ENCODE measurements at regions not wholly inside any gene's neighbourhood (a gene's known extent, or its start where the extent isn't known, plus 50 kb on each side); places are given as distances from the start of the nearest gene placed in this dataset.
A peak's percentile ranks its signal among the peaks of the same experiment; 100 is the strongest.

DNA sequence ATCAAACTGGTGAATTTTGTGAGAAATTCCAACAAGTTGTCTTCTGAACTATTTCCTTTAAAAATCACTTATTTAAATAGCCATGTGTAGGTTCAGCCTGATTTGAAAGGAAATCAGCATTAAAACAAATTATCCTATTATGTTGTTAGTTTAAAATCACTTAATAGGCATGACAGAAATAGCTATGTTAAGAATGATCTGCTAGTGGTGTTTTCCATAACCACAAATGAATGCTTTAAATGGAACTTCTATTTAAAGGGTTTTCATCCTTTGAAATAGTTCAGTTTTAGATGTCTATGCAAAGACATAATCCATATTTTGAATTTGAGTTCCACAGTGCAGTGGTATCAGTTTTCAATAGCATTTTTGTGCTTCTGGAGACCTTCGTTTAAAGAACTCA lies 120.1 kb downstream of the PLEKHG1 start (continued):
- no peak for TF ChIP-seq HEY1 (CRISPR knock-in tag; IDR thresholded peaks at IDR 0.05; ENCODE audit: borderline replicate concordance)
- TF ChIP-seq, protein P1, sequence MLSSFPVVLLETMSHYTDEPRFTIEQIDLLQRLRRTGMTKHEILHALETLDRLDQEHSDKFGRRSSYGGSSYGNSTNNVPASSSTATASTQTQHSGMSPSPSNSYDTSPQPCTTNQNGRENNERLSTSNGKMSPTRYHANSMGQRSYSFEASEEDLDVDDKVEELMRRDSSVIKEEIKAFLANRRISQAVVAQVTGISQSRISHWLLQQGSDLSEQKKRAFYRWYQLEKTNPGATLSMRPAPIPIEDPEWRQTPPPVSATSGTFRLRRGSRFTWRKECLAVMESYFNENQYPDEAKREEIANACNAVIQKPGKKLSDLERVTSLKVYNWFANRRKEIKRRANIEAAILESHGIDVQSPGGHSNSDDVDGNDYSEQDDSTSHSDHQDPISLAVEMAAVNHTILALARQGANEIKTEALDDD (IDR thresholded peaks at IDR 0.05): no peak
- TF ChIP-seq, protein P2, sequence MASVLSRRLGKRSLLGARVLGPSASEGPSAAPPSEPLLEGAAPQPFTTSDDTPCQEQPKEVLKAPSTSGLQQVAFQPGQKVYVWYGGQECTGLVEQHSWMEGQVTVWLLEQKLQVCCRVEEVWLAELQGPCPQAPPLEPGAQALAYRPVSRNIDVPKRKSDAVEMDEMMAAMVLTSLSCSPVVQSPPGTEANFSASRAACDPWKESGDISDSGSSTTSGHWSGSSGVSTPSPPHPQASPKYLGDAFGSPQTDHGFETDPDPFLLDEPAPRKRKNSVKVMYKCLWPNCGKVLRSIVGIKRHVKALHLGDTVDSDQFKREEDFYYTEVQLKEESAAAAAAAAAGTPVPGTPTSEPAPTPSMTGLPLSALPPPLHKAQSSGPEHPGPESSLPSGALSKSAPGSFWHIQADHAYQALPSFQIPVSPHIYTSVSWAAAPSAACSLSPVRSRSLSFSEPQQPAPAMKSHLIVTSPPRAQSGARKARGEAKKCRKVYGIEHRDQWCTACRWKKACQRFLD (CRISPR knock-in tag; IDR thresholded peaks at IDR 0.05): no peak
- no peak for TF ChIP-seq KLF6 (CRISPR knock-in tag; IDR thresholded peaks at IDR 0.05; ENCODE audit: borderline replicate concordance)
- TF ChIP-seq, protein P3, sequence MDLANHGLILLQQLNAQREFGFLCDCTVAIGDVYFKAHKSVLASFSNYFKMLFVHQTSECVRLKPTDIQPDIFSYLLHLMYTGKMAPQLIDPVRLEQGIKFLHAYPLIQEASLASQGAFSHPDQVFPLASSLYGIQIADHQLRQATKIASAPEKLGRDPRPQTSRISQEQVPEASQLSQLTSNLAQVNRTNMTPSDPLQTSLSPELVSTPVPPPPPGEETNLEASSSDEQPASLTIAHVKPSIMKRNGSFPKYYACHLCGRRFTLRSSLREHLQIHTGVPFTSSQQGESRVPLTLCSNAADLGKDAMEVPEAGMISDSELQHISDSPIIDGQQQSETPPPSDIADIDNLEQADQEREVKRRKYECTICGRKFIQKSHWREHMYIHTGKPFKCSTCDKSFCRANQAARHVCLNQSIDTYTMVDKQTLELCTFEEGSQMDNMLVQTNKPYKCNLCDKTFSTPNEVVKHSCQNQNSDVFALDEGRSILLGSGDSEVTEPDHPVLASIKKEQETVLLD (IDR thresholded peaks at IDR 0.05): no peak

- no peaks in the 10 kb centered on the region for H3K79me2 ChIP-seq (ENCODE audit: control insufficient read depth, insufficient read depth, low read length)
Observed at GRCh38 chr6:150720774-150721233, 121.1 kb downstream of the PLEKHG1 start.

More at GRCh38 chr6:150720774-150721233, 121.1 kb downstream of the PLEKHG1 start:
- H3K4me1 ChIP-seq (replicated peaks in 1 of 2; ENCODE audit: control insufficient read depth in 2 of 2, insufficient read depth in 2 of 2, low read length in 2 of 2): no peaks in the 10 kb centered on the region
- no peak overlapping the region for H3K4me2 ChIP-seq (ENCODE audit: insufficient read depth, low read length)
- TF ChIP-seq ZNF316 (IDR thresholded peaks at IDR 0.05) (peak; percentile 97), NFE2 (IDR thresholded peaks at IDR 0.05; ENCODE audit: low read depth) (peak; percentile 75), NFE2L1 (tag; IDR thresholded peaks at IDR 0.05; ENCODE audit: borderline replicate concordance, low read depth) (0 out of 2 replicates have a peak, but pooled peaks have one; percentile 35), MAFG (tag; conservative IDR thresholded peaks at IDR 0.05) (peak; percentile 95), C11orf30 (IDR thresholded peaks at IDR 0.05; ENCODE audit: low read depth) (peak; percentile 95), MAFK (IDR thresholded peaks at IDR 0.05; ENCODE audit: low read length) (peak; percentile 86), MAFF (IDR thresholded peaks at IDR 0.05; ENCODE audit: low read length) (peak; percentile 89), HEY1 (CRISPR knock-in tag; IDR thresholded peaks at IDR 0.05; ENCODE audit: borderline replicate concordance) (no peak), TBP (optimal IDR thresholded peaks at IDR 0.05; ENCODE audit: low read depth, low read length) (no peak), NCOA6 (IDR thresholded peaks at IDR 0.05) (no peak), TCF3 (CRISPR knock-in tag; IDR thresholded peaks at IDR 0.05) (no peak)
- TF ChIP-seq, protein P4, sequence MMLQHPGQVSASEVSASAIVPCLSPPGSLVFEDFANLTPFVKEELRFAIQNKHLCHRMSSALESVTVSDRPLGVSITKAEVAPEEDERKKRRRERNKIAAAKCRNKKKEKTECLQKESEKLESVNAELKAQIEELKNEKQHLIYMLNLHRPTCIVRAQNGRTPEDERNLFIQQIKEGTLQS (IDR thresholded peaks at IDR 0.05): peak; percentile 55
- TF ChIP-seq, protein P4 (CRISPR knock-in tag; conservative IDR thresholded peaks at IDR 0.05): no peak
- H4K20me1 ChIP-seq (replicated peaks; ENCODE audit: control insufficient read depth, insufficient read depth, low read length): no peaks in the 10 kb centered on the region
- H3K9me3 ChIP-seq (replicated peaks; ENCODE audit: control insufficient read depth, insufficient read depth, low read depth, low read length): no peaks in the 10 kb centered on the region
- ATAC-seq: peak; percentile 68
- no peak overlapping the region for H3K4me3 ChIP-seq
- no peak overlapping the region for H3K9ac ChIP-seq (ENCODE audit: insufficient read depth in 1 of 2, low read depth in 2 of 2, low read length in 2 of 2)
- BruUV-seq (replicated peaks): no TSS peak
- H3K27ac ChIP-seq (ENCODE audit: extremely low read depth, low read depth, low read length): no peak overlapping the region
- no peaks in the 10 kb centered on the region for H3K36me3 ChIP-seq (ENCODE audit: control insufficient read depth, insufficient read depth, low read length)
- FAIRE-seq: peak; percentile 65
- no peak overlapping the region for H2AFZ ChIP-seq (ENCODE audit: low read depth, low read length)
- H3K27me3 ChIP-seq (ENCODE audit: control insufficient read depth in 2 of 2, insufficient read depth in 2 of 2, low read length in 2 of 2): peaks cover 15 to 43% of the 10 kb centered on the region in 2 experiments; a peak in 3 of 5 replicates
- intact Hi-C loops (cut with micrococcal nuclease) (no loop called here), in situ Hi-C loops (cut with MboI) (no loop called here)
- no peak for DNase-seq (ENCODE audit: extremely low read depth in 1 of 4, low spot score in 3 of 4)
- ChIA-PET CTCF (ENCODE audit: low intra/inter-chr PET ratio) (no interaction called here), POLR2A (interaction anchor here (0.6 kb wide), 1 partner anchor 1718 kb away, joined by 3 read pairs; no protein-coding TSS in a partner anchor)
- no peaks in the 10 kb centered on the region for H3K9me1 ChIP-seq (ENCODE audit: control insufficient read depth, insufficient read depth, low read length)
- WGBS (ENCODE audit: insufficient coverage, low coverage, missing lambda C conversion rate): 0% methylated on average over 5 of the region's 5 CpGs
